Skeletal muscle satellite cell (primary cell): ENCODE measurements at regions not wholly inside any gene's neighbourhood (a gene's known extent, or its start where the extent isn't known, plus 50 kb on each side); places are given as distances from the start of the nearest gene placed in this dataset.

Source experiments
- H3K27me3 ChIP-seq: 2 replicates; pipeline ENCODE4 v1.7.0; 2013; ENCODE audit warnings: low read length; ENCODE audit not compliant: control insufficient read depth, insufficient read depth
- H3K36me3 ChIP-seq: 2 replicates; pipeline ENCODE4 v1.7.0; 2013; ENCODE audit warnings: mild to moderate bottlenecking, control low read depth, low read length; ENCODE audit not compliant: insufficient read depth
- H3K4me1 ChIP-seq: 2 replicates; pipeline ENCODE4 v1.7.0; 2013; ENCODE audit warnings: low read length; ENCODE audit not compliant: control insufficient read depth, insufficient read depth
- H3K4me2 ChIP-seq: 2 replicates; pipeline ENCODE4 v1.7.0; 2013; ENCODE audit warnings: mild to moderate bottlenecking, low read length
- H3K4me3 ChIP-seq: 2 replicates; pipeline ENCODE4 v1.7.0; 2013; ENCODE audit warnings: low read length
- H3K9ac ChIP-seq: 2 replicates; pipeline ENCODE4 v1.7.0; 2013; ENCODE audit warnings: mild to moderate bottlenecking, low read depth, low read length, moderate library complexity
- H3K9me3 ChIP-seq: replicated peaks from 2 replicates; pipeline ENCODE4 v1.7.0; 2013; ENCODE audit warnings: mild to moderate bottlenecking, control low read depth, low read length

DNA sequence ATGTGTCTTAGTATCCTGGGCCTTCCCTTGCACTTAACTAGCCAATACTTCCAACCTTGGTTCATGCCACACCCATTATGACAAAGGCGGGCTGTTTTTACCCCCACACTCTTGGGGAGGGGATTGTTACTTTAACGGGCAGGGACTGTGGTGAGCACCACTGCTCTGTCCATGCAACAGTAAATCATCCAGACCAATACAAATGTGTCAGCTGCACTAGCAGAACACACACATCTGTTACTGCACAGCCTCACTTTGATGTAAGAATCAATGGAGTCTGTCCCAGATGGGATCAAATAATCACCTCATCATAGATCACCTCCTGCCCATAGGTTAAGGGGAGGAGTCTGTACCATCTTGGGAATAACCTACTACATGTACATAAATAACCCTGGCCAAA is 58.1 kb downstream of the NPAP1 start:
- Histone ChIP-seq H3K27me3 (no peaks in the 10 kb centered on the region), H3K9me3 (peaks cover 29% of the 10 kb centered on the region)

DNA sequence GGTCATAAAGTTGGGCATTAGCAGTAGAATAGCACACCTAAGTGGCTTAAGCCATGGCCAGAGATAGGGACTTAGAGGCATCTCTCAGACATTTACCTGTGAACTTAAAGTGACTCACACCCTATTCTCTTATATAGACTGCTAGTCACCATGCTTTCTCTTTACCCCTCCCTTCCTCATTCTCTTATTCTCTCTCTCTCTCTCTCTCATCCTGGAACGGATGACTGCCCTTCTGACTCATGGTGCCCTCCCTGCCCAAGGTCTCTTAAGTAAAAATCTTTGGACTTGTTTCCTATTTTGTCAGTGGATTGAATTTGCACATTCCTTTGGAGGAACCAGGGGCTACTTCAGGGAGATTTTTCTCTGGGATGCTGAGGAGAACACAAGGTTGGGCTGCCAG is 58.8 kb downstream of the NPAP1 start:
- no peaks in the 10 kb centered on the region for H3K4me1 ChIP-seq
- H3K4me2 ChIP-seq = no peak overlapping the region
- H3K9ac ChIP-seq = no peak overlapping the region
- H3K9me3 ChIP-seq = peaks cover 25% of the 10 kb centered on the region
- no peaks in the 10 kb centered on the region for H3K27me3 ChIP-seq
- H3K36me3 ChIP-seq = no peaks in the 10 kb centered on the region
- no peak overlapping the region for H3K4me3 ChIP-seq

More for the DNA sequence above, 58.1 kb downstream of the NPAP1 start:
- no peak overlapping the region for H3K4me3 ChIP-seq
- H3K4me1 ChIP-seq = no peaks in the 10 kb centered on the region
- H3K4me2 ChIP-seq = no peak overlapping the region
- no peaks in the 10 kb centered on the region for H3K36me3 ChIP-seq
- H3K9ac ChIP-seq = no peak overlapping the region

DNA sequence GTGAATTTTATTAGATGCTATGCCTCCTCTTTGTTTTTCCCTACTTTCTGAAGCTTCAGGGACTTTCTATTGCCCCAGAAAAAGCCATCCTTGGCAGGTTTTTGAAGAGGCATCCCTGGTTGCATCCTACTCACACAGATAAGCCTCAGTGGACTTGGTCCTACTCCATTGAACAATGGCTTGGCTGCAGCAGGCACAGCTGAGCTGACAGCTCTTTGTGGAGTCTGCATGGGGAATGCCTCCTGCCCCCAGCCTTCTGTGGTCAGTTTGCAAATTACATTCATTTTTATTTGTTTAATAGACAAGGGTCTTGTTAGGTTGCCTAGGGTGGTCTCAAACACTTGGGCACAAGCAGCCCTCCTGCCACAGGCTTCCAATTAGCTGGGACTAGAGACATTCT is 69.7 kb downstream of the NPAP1 start:
- Histone ChIP-seq H3K4me2 (no peak overlapping the region), H3K4me1 (no peaks in the 10 kb centered on the region), H3K9ac (no peak overlapping the region), H3K27me3 (no peaks in the 10 kb centered on the region), H3K4me3 (no peak overlapping the region), H3K36me3 (no peaks in the 10 kb centered on the region), H3K9me3 (peaks cover 3% of the 10 kb centered on the region)

DNA sequence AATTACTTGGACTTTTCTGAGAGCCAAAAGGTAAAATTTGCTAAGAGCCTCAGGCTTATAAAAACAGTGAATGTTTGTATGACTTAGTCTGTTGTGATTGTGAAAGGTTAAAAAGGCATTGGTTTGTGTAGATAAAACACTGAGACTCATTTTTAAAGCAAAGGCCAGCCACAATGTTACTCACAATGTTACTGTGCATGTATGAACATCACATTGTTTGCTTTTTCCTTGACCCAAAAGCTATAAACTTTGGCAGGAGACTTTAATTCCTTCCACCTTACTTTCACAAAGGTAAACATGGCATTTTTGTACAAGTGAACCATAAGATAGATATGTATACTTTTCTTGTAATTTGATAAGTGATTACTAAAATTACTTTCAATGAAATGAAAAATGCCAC is 70.5 kb downstream of the NPAP1 start:
- Histone ChIP-seq H3K4me1 (no peaks in the 10 kb centered on the region), H3K27me3 (no peaks in the 10 kb centered on the region), H3K4me2 (no peak overlapping the region), H3K9ac (no peak overlapping the region), H3K4me3 (no peak overlapping the region), H3K36me3 (no peaks in the 10 kb centered on the region), H3K9me3 (peaks cover 3% of the 10 kb centered on the region)

DNA sequence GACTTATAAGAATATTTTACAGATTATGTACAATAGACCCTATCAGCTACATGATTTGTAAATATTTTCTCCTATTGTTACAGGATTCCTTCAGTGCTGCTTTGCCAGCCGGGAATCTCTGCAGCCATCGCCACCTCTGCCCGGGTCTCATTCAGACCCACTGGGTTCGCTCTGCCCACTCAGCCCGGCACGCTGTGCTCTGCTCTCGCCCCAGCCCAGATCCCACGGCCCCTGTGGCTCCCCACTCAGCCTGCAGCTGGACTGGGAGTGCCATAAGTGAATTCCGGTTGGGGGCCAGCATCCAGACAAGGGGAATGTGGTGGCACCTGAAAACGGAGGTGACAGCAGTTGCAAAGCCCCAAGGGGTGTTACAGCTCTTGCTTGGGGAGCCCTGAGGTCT is 71.8 kb downstream of the NPAP1 start:
- no peak overlapping the region for H3K4me2 ChIP-seq
- H3K27me3 ChIP-seq = no peaks in the 10 kb centered on the region
- H3K36me3 ChIP-seq = no peaks in the 10 kb centered on the region
- no peak overlapping the region for H3K9ac ChIP-seq
- H3K4me3 ChIP-seq = no peak overlapping the region
- H3K4me1 ChIP-seq = no peaks in the 10 kb centered on the region
- H3K9me3 ChIP-seq = peaks cover 3% of the 10 kb centered on the region

DNA sequence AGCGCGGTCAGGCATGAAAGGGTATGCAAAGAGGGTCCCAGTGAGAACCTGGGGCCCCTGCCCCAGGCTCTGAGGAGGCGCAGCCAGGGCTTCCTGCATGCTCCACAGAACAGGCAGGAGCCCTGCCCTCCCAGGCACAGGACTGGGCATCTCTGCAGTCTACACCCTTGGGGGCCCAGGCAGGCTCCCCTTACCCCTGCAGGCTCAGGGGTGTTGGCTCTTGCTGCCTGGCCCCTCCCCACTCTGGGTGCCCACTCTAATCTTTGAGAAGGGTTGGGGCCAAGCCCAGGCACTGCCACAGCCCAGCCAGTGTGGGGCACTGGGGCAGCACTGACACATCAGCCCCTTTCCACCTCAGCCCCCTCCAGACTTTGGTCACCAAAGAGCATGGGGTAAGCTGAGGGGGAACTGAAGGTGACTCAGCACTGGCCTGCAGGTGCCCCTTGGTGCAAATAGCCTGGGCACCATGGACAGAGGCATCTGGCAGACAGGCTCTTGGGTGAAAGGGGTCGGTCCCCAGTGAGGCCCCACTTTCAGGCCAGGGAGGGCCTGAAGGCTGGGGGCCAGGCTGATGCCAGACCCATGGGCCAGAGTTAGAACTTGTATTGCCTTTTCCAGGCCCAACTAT is 73.4 kb downstream of the NPAP1 start:
- H3K4me1 ChIP-seq = no peaks in the 10 kb centered on the region
- H3K9ac ChIP-seq = no peak overlapping the region
- peaks cover 3% of the 10 kb centered on the region for H3K9me3 ChIP-seq
- no peak overlapping the region for H3K4me3 ChIP-seq
- H3K27me3 ChIP-seq = no peaks in the 10 kb centered on the region
- no peak overlapping the region for H3K4me2 ChIP-seq
- no peaks in the 10 kb centered on the region for H3K36me3 ChIP-seq

DNA sequence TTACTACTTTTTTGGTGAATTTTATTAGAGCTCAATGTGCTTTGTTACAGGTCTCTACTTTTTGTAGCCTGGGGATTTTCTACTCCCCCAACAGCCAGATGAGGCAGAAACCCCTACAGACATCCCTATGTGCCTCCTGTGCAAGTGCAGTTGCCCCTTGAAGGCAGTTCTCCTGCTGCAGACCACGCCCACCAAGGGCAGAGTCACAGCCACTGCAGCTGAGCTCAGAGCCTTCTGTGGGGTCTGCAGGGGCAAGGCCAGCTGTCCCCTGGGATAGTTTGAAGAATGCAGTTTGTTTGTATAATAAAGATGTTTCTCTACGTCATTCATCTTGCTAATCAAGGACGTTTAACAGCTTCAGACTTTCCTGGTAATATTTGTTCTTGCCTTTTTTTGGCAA is 76.8 kb downstream of the NPAP1 start:
- Histone ChIP-seq H3K4me1 (no peaks in the 10 kb centered on the region), H3K4me3 (no peak overlapping the region), H3K4me2 (no peak overlapping the region), H3K36me3 (no peaks in the 10 kb centered on the region), H3K9me3 (peaks cover 7% of the 10 kb centered on the region), H3K27me3 (no peaks in the 10 kb centered on the region), H3K9ac (no peak overlapping the region)

DNA sequence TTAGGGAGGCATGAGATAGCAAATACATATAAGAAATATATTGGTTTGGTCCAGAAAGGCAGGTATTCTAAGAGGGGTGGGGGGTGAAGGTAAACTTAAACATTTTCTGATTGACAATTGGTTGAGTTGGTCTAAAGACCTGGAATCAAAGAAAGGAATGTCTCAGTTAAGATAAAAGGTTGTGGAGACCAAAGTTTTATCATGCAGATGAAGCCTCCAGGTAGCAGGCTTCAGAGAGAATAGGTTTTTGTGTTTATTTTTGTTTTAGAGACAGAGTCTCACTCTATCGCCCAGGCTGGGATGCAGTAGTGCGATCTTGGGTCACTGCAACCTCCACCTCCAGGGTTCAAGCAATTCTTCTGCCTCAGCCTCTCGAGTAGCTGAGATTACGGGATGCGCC is 80.5 kb downstream of the NPAP1 start:
- no peak overlapping the region for H3K4me3 ChIP-seq
- peaks cover 7% of the 10 kb centered on the region for H3K9me3 ChIP-seq
- H3K36me3 ChIP-seq = no peaks in the 10 kb centered on the region
- no peaks in the 10 kb centered on the region for H3K27me3 ChIP-seq
- H3K9ac ChIP-seq = no peak overlapping the region
- H3K4me1 ChIP-seq = no peaks in the 10 kb centered on the region
- no peak overlapping the region for H3K4me2 ChIP-seq

DNA sequence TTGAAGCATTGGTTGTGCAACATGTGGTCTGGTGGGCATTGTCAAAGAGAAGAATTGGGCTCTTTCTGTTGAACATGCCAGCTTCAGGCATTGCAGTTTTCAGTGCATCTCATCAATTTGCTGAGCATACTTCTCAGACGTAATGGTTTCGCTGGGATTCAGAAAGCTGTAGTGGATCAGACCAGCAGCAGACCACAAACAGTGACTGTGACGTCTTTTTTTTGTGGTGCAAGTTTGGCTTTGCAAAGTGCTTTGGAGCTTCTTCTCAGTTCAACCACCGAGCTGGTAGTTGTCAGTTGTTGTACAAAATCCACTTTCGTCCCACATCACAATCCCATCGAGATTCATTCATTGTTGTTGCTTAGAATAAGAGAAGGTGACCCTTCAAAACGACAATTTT is 84.5 kb downstream of the NPAP1 start:
- Histone ChIP-seq H3K9me3 (peaks cover 7% of the 10 kb centered on the region), H3K27me3 (no peaks in the 10 kb centered on the region), H3K4me3 (no peak overlapping the region), H3K4me2 (no peak overlapping the region), H3K4me1 (no peaks in the 10 kb centered on the region), H3K9ac (no peak overlapping the region), H3K36me3 (no peaks in the 10 kb centered on the region)

DNA sequence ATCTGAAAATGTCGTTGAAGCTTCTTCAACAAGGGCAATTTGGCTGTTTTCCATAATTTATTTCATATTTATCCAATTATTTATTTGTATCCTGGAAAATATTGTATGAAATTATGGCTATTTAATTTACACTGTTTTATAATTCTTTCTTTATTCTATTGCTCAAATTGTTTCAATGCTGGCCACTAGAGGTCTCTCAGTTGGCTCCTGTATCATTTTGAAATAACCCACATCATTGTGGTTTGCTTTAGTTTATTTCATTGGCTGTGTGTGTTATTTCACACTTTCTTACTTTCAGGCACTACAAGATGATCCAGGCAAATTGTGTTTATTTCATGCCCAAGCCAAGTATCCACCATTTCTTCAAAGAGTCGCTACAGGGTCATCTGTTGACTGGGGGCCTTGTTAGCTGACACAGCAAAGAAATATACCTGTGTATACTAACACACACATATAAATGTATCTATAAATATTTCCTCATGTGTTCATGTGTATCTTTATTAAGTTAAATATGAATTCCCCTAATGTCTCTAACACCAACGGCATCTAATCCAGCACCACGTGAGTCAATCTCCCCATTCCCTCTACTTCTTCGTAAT is 86.2 kb downstream of the NPAP1 start:
- Histone ChIP-seq H3K4me1 (no peaks in the 10 kb centered on the region), H3K36me3 (no peaks in the 10 kb centered on the region), H3K4me3 (no peak overlapping the region), H3K9me3 (peaks cover 3% of the 10 kb centered on the region), H3K9ac (no peak overlapping the region), H3K4me2 (no peak overlapping the region), H3K27me3 (no peaks in the 10 kb centered on the region)

DNA sequence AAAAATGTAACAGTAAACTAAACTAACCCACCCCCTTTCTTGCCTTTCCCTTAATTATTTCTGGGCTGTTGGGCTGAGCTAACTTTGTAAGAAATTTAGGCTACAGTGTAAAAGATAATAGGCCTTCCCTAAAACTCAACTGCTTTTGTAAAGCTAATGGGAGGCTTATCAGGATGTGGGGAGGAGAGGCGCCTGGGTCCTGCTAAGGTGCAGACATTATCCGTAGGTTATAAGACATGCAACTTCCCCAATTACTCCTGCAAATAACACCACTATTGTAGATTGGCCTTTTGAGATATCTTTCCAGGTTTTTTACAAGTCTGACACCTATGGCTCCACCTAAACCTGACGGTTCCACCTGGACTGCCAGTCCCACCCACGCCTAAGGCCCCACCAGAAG is 88.3 kb downstream of the NPAP1 start:
- H3K9me3 ChIP-seq = peaks cover 3% of the 10 kb centered on the region
- no peak overlapping the region for H3K4me2 ChIP-seq
- H3K9ac ChIP-seq = no peak overlapping the region
- H3K4me3 ChIP-seq = no peak overlapping the region
- no peaks in the 10 kb centered on the region for H3K4me1 ChIP-seq
- H3K36me3 ChIP-seq = no peaks in the 10 kb centered on the region
- no peaks in the 10 kb centered on the region for H3K27me3 ChIP-seq
